ENCODE measurements at regions not wholly inside any gene's neighbourhood (a gene's known extent, or its start where the extent isn't known, plus 50 kb on each side); places are given as distances from the start of the nearest gene placed in this dataset.
A peak's percentile ranks its signal among the peaks of the same experiment; 100 is the strongest.
"Not testable (repeated sequence)": the region's sequence is repeated elsewhere in the genome, so short reads cannot be mapped to it uniquely, and the experiment has no call there.

- DNase-seq: no peak
These were observed 1655.4 kb upstream of the NUDT12 start for GRCh38 chr5:105218018-105218417.

GRCh38 chr5:105213078-105213477 lies 1650.5 kb upstream of the NUDT12 start:
- no peak for DNase-seq

- peak; percentile 28 for DNase-seq
These were observed 1644.5 kb upstream of the NUDT12 start for GRCh38 chr5:105207066-105207465.

GRCh38 chr5:105197531-105197930 lies 1634.9 kb upstream of the NUDT12 start:
- no peak for DNase-seq

GRCh38 chr5:105195765-105196164 lies 1633.2 kb upstream of the NUDT12 start:
- no peak for DNase-seq

- DNase-seq: no peak
These were observed 1610.3 kb upstream of the NUDT12 start for GRCh38 chr5:105172918-105173317.

- no peak for DNase-seq
These were observed 1606.2 kb upstream of the NUDT12 start for GRCh38 chr5:105168806-105169205.

- DNase-seq: no peak
These were observed 1604.5 kb upstream of the NUDT12 start for GRCh38 chr5:105167092-105167491.

- no peak for DNase-seq
These were observed 1601.0 kb upstream of the NUDT12 start for GRCh38 chr5:105163547-105163946.

- DNase-seq: not testable (repeated sequence)
These were observed 1600.0 kb upstream of the NUDT12 start for GRCh38 chr5:105162557-105162956.

- DNase-seq: no peak
These were observed 1595.9 kb upstream of the NUDT12 start for GRCh38 chr5:105158526-105158925.

- no peak for DNase-seq
These were observed 1587.7 kb upstream of the NUDT12 start for GRCh38 chr5:105150323-105150722.

GRCh38 chr5:105146867-105147266 lies 1584.3 kb upstream of the NUDT12 start:
- no peak for DNase-seq

GRCh38 chr5:105145152-105145551 lies 1582.6 kb upstream of the NUDT12 start:
- no peak for DNase-seq

GRCh38 chr5:105134328-105134727 lies 1571.7 kb upstream of the NUDT12 start:
- no peak for DNase-seq

GRCh38 chr5:105133087-105133486 lies 1570.5 kb upstream of the NUDT12 start:
- DNase-seq: no peak

- DNase-seq: no peak
These were observed 1570.0 kb upstream of the NUDT12 start for GRCh38 chr5:105132581-105132980.

- DNase-seq: no peak
These were observed 1568.5 kb upstream of the NUDT12 start for GRCh38 chr5:105131045-105131444.

GRCh38 chr5:105101577-105101976 lies 1539.0 kb upstream of the NUDT12 start:
- no peak for DNase-seq

GRCh38 chr5:105088961-105089360 lies 1526.4 kb upstream of the NUDT12 start:
- no peak for DNase-seq

GRCh38 chr5:105088102-105088501 lies 1525.5 kb upstream of the NUDT12 start:
- DNase-seq: no peak

GRCh38 chr5:105057893-105058292 lies 1495.3 kb upstream of the NUDT12 start:
- no peak for DNase-seq

GRCh38 chr5:105057001-105057436 lies 1494.4 kb upstream of the NUDT12 start:
- DNase-seq: no peak

GRCh38 chr5:105054406-105054805 lies 1491.8 kb upstream of the NUDT12 start:
- DNase-seq: no peak

- no peak for DNase-seq
These were observed 1480.0 kb upstream of the NUDT12 start for GRCh38 chr5:105042623-105043022.

GRCh38 chr5:105036814-105037213 lies 1474.2 kb upstream of the NUDT12 start:
- not testable (repeated sequence) for DNase-seq

Data from islet precursor cell (in vitro differentiated cells).